HepG2 (cell line): ENCODE measurements at regions not wholly inside any gene's neighbourhood (a gene's known extent, or its start where the extent isn't known, plus 50 kb on each side); places are given as distances from the start of the nearest gene placed in this dataset.
A peak's percentile ranks its signal among the peaks of the same experiment; 100 is the strongest.

Source experiments
- ATAC-seq: fragments of 200-7000 bp; cut with Tn5 transposase; 3 replicates; pipeline ENCODE4 v1.9.1; 2020; ENCODE audit warnings: mild to moderate bottlenecking, moderate library complexity
- BruUV-seq: library from RNA; stranded (reverse); fragments of 400-500 nt; replicated peaks from 2 replicates; lab custom pipeline; 2021; lab: Mats Ljungman, UMichigan
- CTCF ChIA-PET: fragments of 300-600 bp; formaldehyde crosslinking; extraction: SDS; loops from one replicate; lab custom pipeline; 2021; ENCODE audit warnings: low total read pairs, inconsistent platforms, low intra/inter-chr PET ratio; lab: Yijun Ruan, JAX
- POLR2A ChIA-PET: fragments of 350-600 bp; sonication (Branson Sonifier 250); formaldehyde crosslinking; loops from one replicate; lab custom pipeline; 2020; ENCODE audit warnings: antibody characterized with exemption, inconsistent platforms; lab: Yijun Ruan, JAX
- DNase-seq: peaks from one replicate; pipeline ENCODE4 v3.0.0-alpha.2; 2015; ENCODE audit warnings: low spot score
- FAIRE-seq: peaks from 3 replicates; lab custom pipeline; 2011; peaks lifted over from hg19 to GRCh38; lab: Jason Lieb, UNC
- H2AFZ ChIP-seq: one replicate; pipeline ENCODE4 v1.6.1; 2011; ENCODE audit warnings: low read length, inconsistent platforms
- H3K27ac ChIP-seq: fragments of 300-600 bp; 3 replicates; pipeline ENCODE4 v1.8.0; 2011; ENCODE audit warnings: mixed run types, mild to moderate bottlenecking, mixed read lengths, low read length, inconsistent platforms; ENCODE audit not compliant: insufficient read depth; ENCODE audit errors: extremely low read length
- H3K27me3 ChIP-seq, 2 experiments: fragments of 200-600 bp in 1 of 2; 2 replicates in 1 of 2; 3 replicates in 1 of 2; pipeline versions ENCODE4 v1.6.0 to v1.8.0; 2011; ENCODE audit warnings: low read length in 2 of 2, mild to moderate bottlenecking in 2 of 2, moderate library complexity in 2 of 2, inconsistent platforms in 1 of 2; ENCODE audit not compliant: insufficient read depth in 2 of 2, control insufficient read depth in 1 of 2
- H3K36me3 ChIP-seq, 2 experiments: fragments of 200-600 bp in 1 of 2; replicated peaks in 1 of 2; 2 replicates in 1 of 2; 3 replicates in 1 of 2; pipeline versions ENCODE4 v1.5.1 to v1.8.0; 2011; ENCODE audit warnings: low read length in 2 of 2, inconsistent platforms in 1 of 2; ENCODE audit not compliant: insufficient read depth in 2 of 2, control insufficient read depth in 1 of 2
- H3K4me1 ChIP-seq: 2 replicates; pipeline ENCODE4 v1.5.1; 2012; ENCODE audit warnings: low read length, inconsistent platforms; ENCODE audit not compliant: insufficient read depth
- H3K4me2 ChIP-seq: 2 replicates; pipeline ENCODE4 v1.6.0; 2011; ENCODE audit warnings: low read depth, low read length, inconsistent platforms
- H3K4me3 ChIP-seq, 3 experiments: fragments of 200-600 bp in 1 of 3; sonication (generic), shearing (Covaris generic) in 1 of 3; replicated peaks in 1 of 3; 2 replicates each; pipeline ENCODE4 v1.5.1; 2011 to 2016; ENCODE audit warnings: low read length in 3 of 3, inconsistent platforms in 2 of 3, low read depth in 2 of 3, mild to moderate bottlenecking in 2 of 3, control low read depth in 1 of 3, mixed read lengths in 1 of 3; ENCODE audit not compliant: insufficient read depth in 1 of 3
- H3K79me2 ChIP-seq: one replicate; pipeline ENCODE4 v1.6.1; 2011; ENCODE audit warnings: low read length, inconsistent platforms; ENCODE audit not compliant: insufficient read depth
- H3K9ac ChIP-seq: 2 replicates; pipeline ENCODE4 v1.6.0; 2011; ENCODE audit warnings: mild to moderate bottlenecking, low read depth, low read length, inconsistent platforms; ENCODE audit not compliant: insufficient read depth
- H3K9me3 ChIP-seq: 2 replicates; pipeline ENCODE4 v1.5.1; 2012; ENCODE audit warnings: mild to moderate bottlenecking, low read length
- H4K20me1 ChIP-seq: 2 replicates; pipeline ENCODE4 v1.6.0; 2011; ENCODE audit warnings: inconsistent platforms, mild to moderate bottlenecking, low read length, moderate library complexity; ENCODE audit not compliant: insufficient read depth
- CEBPB ChIP-seq: IDR thresholded peaks from 2 replicates; pipeline ENCODE4 v1.6.1; 2011; ENCODE audit warnings: low read depth, low read length, improper control_type of control experiment, borderline replicate concordance
- CEBPG ChIP-seq: IDR thresholded peaks from 2 replicates; pipeline ENCODE4 v1.6.1; 2016
- ERF ChIP-seq: IDR thresholded peaks from 2 replicates; pipeline ENCODE4 v1.6.1; 2018; ENCODE audit warnings: missing biosample characterization, missing genetic modification reagents
- FOSL2 ChIP-seq: sonication (generic); formaldehyde crosslinking; IDR thresholded peaks from 2 replicates; pipeline ENCODE4 v1.4.0; 2020; ENCODE audit warnings: missing genetic modification reagents
- FOXP1 ChIP-seq, 2 experiments: fragments of 450-650 bp in 1 of 2; IDR thresholded peaks; 2 replicates each; pipeline ENCODE4 v1.6.1; 2017 to 2018; ENCODE audit warnings: antibody characterized with exemption in 1 of 2
- HIC2 ChIP-seq: sonication (generic); formaldehyde crosslinking; IDR thresholded peaks from 2 replicates; pipeline ENCODE4 v1.9.0; 2022; ENCODE audit warnings: low read depth, missing genetic modification reagents
- NAIF1 ChIP-seq: sonication (generic); formaldehyde crosslinking; IDR thresholded peaks from 2 replicates; pipeline ENCODE4 v1.5.0; 2020; ENCODE audit warnings: mild to moderate bottlenecking, missing genetic modification reagents, borderline replicate concordance
- NFKB2 ChIP-seq: sonication (generic); formaldehyde crosslinking; IDR thresholded peaks from 2 replicates; pipeline ENCODE4 v1.4.0; 2020; ENCODE audit warnings: missing genetic modification reagents, borderline replicate concordance
- NFRKB ChIP-seq: fragments of 450-650 bp; IDR thresholded peaks from 2 replicates; pipeline ENCODE4 v1.6.1; 2017
- PHF8 ChIP-seq: sonication (generic); formaldehyde crosslinking; IDR thresholded peaks from 2 replicates; pipeline ENCODE4 v1.5.0; 2020; ENCODE audit warnings: missing genetic modification reagents
- TIGD3 ChIP-seq: sonication (generic); formaldehyde crosslinking; IDR thresholded peaks from 2 replicates; pipeline ENCODE4 v1.5.1; 2020; ENCODE audit warnings: mild to moderate bottlenecking, missing genetic modification reagents, borderline replicate concordance
- WIZ ChIP-seq: sonication (generic); formaldehyde crosslinking; IDR thresholded peaks from 2 replicates; pipeline ENCODE4 v1.5.1; 2020; ENCODE audit warnings: mild to moderate bottlenecking, missing genetic modification reagents
- ZNF24 ChIP-seq: fragments of 450-650 bp; IDR thresholded peaks from 2 replicates; pipeline ENCODE4 v1.6.1; 2017; ENCODE audit warnings: antibody characterized with exemption, mild to moderate bottlenecking
- ZNF333 ChIP-seq: sonication (generic); formaldehyde crosslinking; IDR thresholded peaks from 2 replicates; pipeline ENCODE4 v1.4.0; 2020; ENCODE audit warnings: mild to moderate bottlenecking, missing genetic modification reagents, borderline replicate concordance
- ZNF33B ChIP-seq: sonication (generic); formaldehyde crosslinking; IDR thresholded peaks from 2 replicates; pipeline ENCODE4 v1.5.1; 2020; ENCODE audit warnings: mild to moderate bottlenecking, missing genetic modification reagents
- ZNF770 ChIP-seq: sonication (generic); formaldehyde crosslinking; IDR thresholded peaks from 2 replicates; pipeline ENCODE4 v1.5.0; 2020; ENCODE audit warnings: mild to moderate bottlenecking, missing genetic modification reagents
- ZSCAN30 ChIP-seq: sonication (generic); formaldehyde crosslinking; IDR thresholded peaks from 2 replicates; pipeline ENCODE4 v1.5.0; 2020; ENCODE audit warnings: mild to moderate bottlenecking, missing genetic modification reagents
- WGBS: methylation state at CpG from one replicate; pipeline ENCODE4 v1.1.6; 2017; ENCODE audit warnings: low lambda C conversion rate; 5-methylcytosine and 5-hydroxymethylcytosine counted together
- in situ Hi-C: cut with HindIII; loops from 2 replicates; pipeline ENCODE4 v1.10.0; 2017; ENCODE audit warnings: low pct_unique_long_range_greater_than_20kb; ENCODE audit not compliant: extremely low pct_ligation_motif_present
- intact Hi-C: fragments of 100-400 bp; cut with micrococcal nuclease; formaldehyde crosslinking; loops from one replicate; pipeline ENCODE4 v1.10.0; 2022; ENCODE audit not compliant: unreplicated experiment

- POLR2A ChIA-PET, result no interaction called here
- Histone ChIP-seq H4K20me1 (no peaks in the 10 kb centered on the region), H3K4me3 (no peak overlapping the region), H3K4me1 (no peaks in the 10 kb centered on the region), H3K9ac (no peak overlapping the region), H2AFZ (no peak overlapping the region), H3K79me2 (no peaks in the 10 kb centered on the region), H3K4me2 (no peak overlapping the region), H3K27ac (no peak overlapping the region), H3K9me3 (no peaks in the 10 kb centered on the region), H3K36me3 (no peaks in the 10 kb centered on the region), H3K27me3 (no peaks in the 10 kb centered on the region)
- intact Hi-C loops (no loop called here), in situ Hi-C loops (no loop called here)
- CTCF ChIA-PET, result no interaction called here
- no TSS peak for BruUV-seq
- ATAC-seq (no peak), FAIRE-seq (no peak), DNase-seq (no peak)
- TF ChIP-seq HIC2 (no peak), CEBPB (peak; percentile 92), FOSL2 (CRISPR knock-in tag) (no peak), CEBPG (CRISPR knock-in tag) (peak; percentile 63), ZNF33B (CRISPR knock-in tag) (no peak), NFRKB (no peak), FOXP1 (IDR thresholded peaks at IDR 0.05) (no peak), FOXP1 (CRISPR knock-in tag; IDR thresholded peaks at IDR 0.05) (no peak), NFKB2 (CRISPR knock-in tag) (no peak)
- WGBS, result 38% methylated on average over 3 of the region's 3 CpGs
These were observed 127.3 kb upstream of the PLEKHA5 start for GRCh38 chr12:19002216-19002615.

- no peaks in the 10 kb centered on the region for H3K79me2 ChIP-seq
- DNase-seq (no peak), ATAC-seq (no peak), FAIRE-seq (no peak)
- CTCF ChIA-PET, result no interaction called here
- no peak overlapping the region for H3K9ac ChIP-seq
- intact Hi-C loops, result no loop called here
- no peaks in the 10 kb centered on the region for H3K27me3 ChIP-seq
- H3K27ac ChIP-seq, result no peak overlapping the region
- H3K4me2 ChIP-seq, result no peak overlapping the region
- WGBS, result 22% methylated on average over 2 of the region's 2 CpGs
- in situ Hi-C loops, result no loop called here
- POLR2A ChIA-PET, result no interaction called here
- no peaks in the 10 kb centered on the region for H4K20me1 ChIP-seq
- no peaks in the 10 kb centered on the region for H3K4me1 ChIP-seq
- no peaks in the 10 kb centered on the region for H3K9me3 ChIP-seq
- no TSS peak for BruUV-seq
- H2AFZ ChIP-seq, result no peak overlapping the region
- no peak overlapping the region for H3K4me3 ChIP-seq
- H3K36me3 ChIP-seq, result no peaks in the 10 kb centered on the region
- no peak for TF ChIP-seq ZSCAN30 (CRISPR knock-in tag)
- no peak for TF ChIP-seq ZNF24
- no peak for TF ChIP-seq TIGD3
- no peak for TF ChIP-seq PHF8 (CRISPR knock-in tag)
- TF ChIP-seq ERF (CRISPR knock-in tag), result no peak
- no peak for TF ChIP-seq NAIF1
- TF ChIP-seq ZNF770, result no peak
- TF ChIP-seq ZNF333 (CRISPR knock-in tag), result no peak
- TF ChIP-seq WIZ (CRISPR knock-in tag), result no peak
These were observed 126.4 kb upstream of the PLEKHA5 start for GRCh38 chr12:19003141-19003540.
